IMR-90 (cell line): ENCODE measurements at regions not wholly inside any gene's neighbourhood (a gene's known extent, or its start where the extent isn't known, plus 50 kb on each side); places are given as distances from the start of the nearest gene placed in this dataset.

Experiments used
- ATAC-seq: fragments of 200-7000 bp; cut with Tn5 transposase; 2 replicates; pipeline ENCODE4 v1.9.1; 2020; ENCODE audit warnings: low read depth, mild to moderate bottlenecking, moderate library complexity
- BruUV-seq: library from RNA; stranded (reverse); fragments of 400-500 nt; replicated peaks from 2 replicates; lab custom pipeline; 2021; lab: Mats Ljungman, UMichigan
- CTCF ChIA-PET: fragments of 300-600 bp; formaldehyde crosslinking; extraction: SDS; loops from one replicate; lab custom pipeline; 2021; ENCODE audit warnings: antibody characterized with exemption; lab: Yijun Ruan, JAX
- POLR2A ChIA-PET: fragments of 300-600 bp; sonication (Branson Sonifier 250); formaldehyde crosslinking; loops from one replicate; lab custom pipeline; 2022; ENCODE audit warnings: antibody characterized with exemption; ENCODE audit not compliant: unreplicated experiment; lab: Charles Lee
- DNase-seq: peaks from one replicate; pipeline ENCODE4 v3.0.0; 2013
- H2AFZ ChIP-seq: replicated peaks from 2 replicates; pipeline ENCODE3; 2013; ENCODE audit warnings: low read length, mild to moderate bottlenecking; ENCODE audit not compliant: poor library complexity
- H2AK5ac ChIP-seq: 2 replicates; pipeline ENCODE4 v1.6.1; 2013; ENCODE audit warnings: low read depth, low read length, inconsistent platforms
- H2AK9ac ChIP-seq: replicated peaks from 2 replicates; pipeline ENCODE3; 2013; ENCODE audit warnings: mild to moderate bottlenecking, low read depth, low read length, moderate library complexity; ENCODE audit not compliant: poor library complexity
- H2BK120ac ChIP-seq: 2 replicates; pipeline ENCODE4 v1.6.1; 2013; ENCODE audit warnings: low read depth, low read length, inconsistent platforms
- H2BK15ac ChIP-seq: 3 replicates; pipeline ENCODE4 v1.6.1; 2013; ENCODE audit warnings: low read depth, low read length, inconsistent platforms
- H2BK20ac ChIP-seq: 2 replicates; pipeline ENCODE4 v1.6.1; 2013; ENCODE audit warnings: low read depth, mild to moderate bottlenecking, inconsistent platforms, low read length, moderate library complexity
- H2BK5ac ChIP-seq: 2 replicates; pipeline ENCODE4 v1.6.1; 2013; ENCODE audit warnings: mild to moderate bottlenecking, low read depth, low read length, inconsistent platforms; ENCODE audit not compliant: poor library complexity, severe bottlenecking
- H3K14ac ChIP-seq: replicated peaks from 2 replicates; pipeline ENCODE4 v1.6.1; 2013; ENCODE audit warnings: low read depth, low read length, inconsistent platforms
- H3K18ac ChIP-seq: 2 replicates; pipeline ENCODE4 v1.6.1; 2013; ENCODE audit warnings: low read depth, low read length, control low read depth
- H3K23ac ChIP-seq: 2 replicates; pipeline ENCODE4 v1.6.1; 2013; ENCODE audit warnings: low read depth, low read length, inconsistent platforms
- H3K27ac ChIP-seq: 2 replicates; pipeline ENCODE4 v1.5.1; 2013; ENCODE audit warnings: mild to moderate bottlenecking, control low read depth, low read length; ENCODE audit not compliant: insufficient read depth
- H3K27me3 ChIP-seq: 2 replicates; pipeline ENCODE4 v1.6.1; 2013; ENCODE audit warnings: low read length; ENCODE audit not compliant: control insufficient read depth, insufficient read depth
- H3K36me3 ChIP-seq: 2 replicates; pipeline ENCODE4 v1.6.1; 2013; ENCODE audit warnings: low read length, mixed read lengths; ENCODE audit not compliant: control insufficient read depth, insufficient read depth
- H3K4ac ChIP-seq: 2 replicates; pipeline ENCODE4 v1.6.1; 2013; ENCODE audit warnings: low read depth, low read length, inconsistent platforms
- H3K4me1 ChIP-seq: 2 replicates; pipeline ENCODE4 v1.6.1; 2013; ENCODE audit warnings: low read length, mixed read lengths; ENCODE audit not compliant: control insufficient read depth, insufficient read depth
- H3K4me2 ChIP-seq: 2 replicates; pipeline ENCODE4 v1.6.1; 2013; ENCODE audit warnings: low read depth, mild to moderate bottlenecking, control low read depth, low read length, moderate library complexity
- H3K4me3 ChIP-seq: 2 replicates; pipeline ENCODE4 v1.5.1; 2013; ENCODE audit warnings: low read depth, mild to moderate bottlenecking, control low read depth, low read length, moderate library complexity; ENCODE audit not compliant: insufficient read depth
- H3K56ac ChIP-seq: 2 replicates; pipeline ENCODE4 v1.6.1; 2013; ENCODE audit warnings: low read length, inconsistent platforms; ENCODE audit not compliant: insufficient read depth; ENCODE audit errors: extremely low read depth
- H3K79me1 ChIP-seq, 2 experiments: 2 replicates each; pipeline ENCODE4 v1.6.1; 2013; ENCODE audit warnings: low read length in 2 of 2, inconsistent platforms in 1 of 2, low read depth in 1 of 2
- H3K9ac ChIP-seq: 2 replicates; pipeline ENCODE4 v1.6.1; 2013; ENCODE audit warnings: low read depth, low read length, control low read depth
- H3K9me1 ChIP-seq: 2 replicates; pipeline ENCODE4 v1.6.1; 2013; ENCODE audit warnings: low read length, inconsistent platforms; ENCODE audit not compliant: insufficient read depth
- H3K9me3 ChIP-seq: 2 replicates; pipeline ENCODE4 v1.6.1; 2013; ENCODE audit warnings: low read length; ENCODE audit not compliant: control insufficient read depth, insufficient read depth
- H4K20me1 ChIP-seq: 2 replicates; pipeline ENCODE4 v1.6.1; 2013; ENCODE audit warnings: low read length, inconsistent platforms; ENCODE audit not compliant: insufficient read depth
- H4K5ac ChIP-seq: 2 replicates; pipeline ENCODE4 v1.6.1; 2013; ENCODE audit warnings: mild to moderate bottlenecking, low read depth, low read length, control low read depth
- H4K8ac ChIP-seq, 2 experiments: 2 replicates each; pipeline ENCODE4 v1.6.1; 2013; ENCODE audit warnings: low read depth in 2 of 2, low read length in 2 of 2, control low read depth in 1 of 2, inconsistent platforms in 1 of 2
- H4K91ac ChIP-seq: 2 replicates; pipeline ENCODE4 v1.6.1; 2013; ENCODE audit warnings: low read depth, low read length, inconsistent platforms; ENCODE audit not compliant: insufficient read depth
- BHLHE40 ChIP-seq: fragments of 150-350 bp; IDR thresholded peaks from 2 replicates; pipeline ENCODE4 v1.6.1; 2016; ENCODE audit warnings: mild to moderate bottlenecking, low read depth, low read length
- CEBPB ChIP-seq: IDR thresholded peaks from 2 replicates; pipeline ENCODE4 v1.6.1; 2012; ENCODE audit warnings: low read depth, low read length, improper control_type of control experiment
- CHD1 ChIP-seq: IDR thresholded peaks from 2 replicates; pipeline ENCODE4 v1.6.1; 2012; ENCODE audit warnings: low read depth, low read length, improper control_type of control experiment
- FOS ChIP-seq: fragments of 150-350 bp; IDR thresholded peaks from 2 replicates; pipeline ENCODE4 v1.6.1; 2016; ENCODE audit warnings: low read depth, low read length
- MAFK ChIP-seq: IDR thresholded peaks from 2 replicates; pipeline ENCODE4 v1.6.1; 2012; ENCODE audit warnings: low read depth, low read length, improper control_type of control experiment
- NFE2L2 ChIP-seq: fragments of 150-350 bp; IDR thresholded peaks from 2 replicates; pipeline ENCODE4 v1.6.1; 2016; ENCODE audit warnings: low read depth, mild to moderate bottlenecking, low read length
- RAD21 ChIP-seq: IDR thresholded peaks from 2 replicates; pipeline ENCODE4 v1.6.1; 2012; ENCODE audit warnings: low read length, improper control_type of control experiment
- RFX5 ChIP-seq: IDR thresholded peaks from 2 replicates; pipeline ENCODE4 v1.8.0; 2012; ENCODE audit warnings: low read depth, mild to moderate bottlenecking, low read length, moderate library complexity
- WGBS, 2 experiments: methylation state at CpG; one replicate each; pipeline versions ENCODE4 v1.1.5 to v1.1.7; 2013; ENCODE audit warnings: missing lambda C conversion rate in 2 of 2; ENCODE audit not compliant: insufficient read length in 1 of 2; ENCODE audit errors: extremely low coverage in 2 of 2; 5-methylcytosine and 5-hydroxymethylcytosine counted together
- dilution Hi-C: fragments of 300-500 bp; cut with HindIII; formaldehyde crosslinking; loops from one replicate; pipeline ENCODE4 v1.14.3; 2018; ENCODE audit warnings: low sequenced_read_pairs; ENCODE audit not compliant: unreplicated experiment
- in situ Hi-C: fragments of 300-500 bp; cut with MboI; formaldehyde crosslinking; loops from 3 replicates; pipeline ENCODE4 v1.14.3; 2019; ENCODE audit warnings: low sequenced_read_pairs, inconsistent platforms, mixed read lengths
- intact Hi-C: fragments of 100-400 bp; cut with micrococcal nuclease; formaldehyde crosslinking; loops from 2 replicates; pipeline ENCODE4 v1.10.0; 2022
- TF ChIP-seq, protein P1 (sequence below): conservative IDR thresholded peaks from 2 replicates; pipeline ENCODE4 v1.5.1; 2012; ENCODE audit warnings: mild to moderate bottlenecking, low read depth, low read length, improper control_type of control experiment
- TF ChIP-seq, protein P2 (sequence below): fragments of 150-350 bp; IDR thresholded peaks from 2 replicates; pipeline ENCODE4 v1.6.1; 2016; ENCODE audit warnings: low read depth, mild to moderate bottlenecking, low read length, moderate library complexity, borderline replicate concordance
- TF ChIP-seq, protein P3 (sequence below): fragments of 150-350 bp; IDR thresholded peaks from 2 replicates; pipeline ENCODE4 v1.6.1; 2017; ENCODE audit warnings: mild to moderate bottlenecking, antibody characterized with exemption, low read length, low read depth

DNA sequence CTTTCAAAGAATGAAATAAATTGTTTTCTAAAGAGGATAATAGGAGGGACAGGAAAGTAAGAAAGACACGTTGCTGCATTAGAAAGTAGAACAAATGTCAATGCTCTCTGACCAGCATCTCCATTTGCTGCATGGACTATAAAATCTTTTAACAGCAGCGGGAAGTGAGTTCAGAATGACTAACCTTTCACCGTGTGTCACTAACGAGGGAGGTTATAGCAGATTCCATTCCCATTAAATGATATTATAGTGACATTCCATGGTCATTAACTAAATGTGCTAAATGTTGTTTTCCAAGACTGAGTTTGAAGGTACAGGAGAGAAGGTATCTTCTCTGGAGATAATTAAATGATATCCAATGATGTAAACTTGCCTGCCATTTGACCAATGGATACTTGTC is 127.1 kb upstream of the HS3ST3A1 start:
- H4K91ac ChIP-seq = 0 out of 2 replicates have a peak overlapping the region, but pooled peaks have one; percentile 36
- ChIA-PET POLR2A (no interaction called here), CTCF (no interaction called here)
- H3K4me2 ChIP-seq = no peak overlapping the region
- no peaks in the 10 kb centered on the region for H3K9me3 ChIP-seq
- H3K9me1 ChIP-seq = no peaks in the 10 kb centered on the region
- no peak overlapping the region for H2AFZ ChIP-seq
- no peak overlapping the region for H3K4me3 ChIP-seq
- H3K23ac ChIP-seq = no peak overlapping the region
- no peak for ATAC-seq
- no peaks in the 10 kb centered on the region for H3K36me3 ChIP-seq
- peak; percentile 42 for DNase-seq
- WGBS, 2 experiments = no CpG with 5 or more reads among the region's 4 CpGs
- H3K27ac ChIP-seq = no peak overlapping the region
- no peak overlapping the region for H2AK5ac ChIP-seq
- no peaks in the 10 kb centered on the region for H3K79me1 ChIP-seq
- no peak overlapping the region for H3K9ac ChIP-seq
- intact Hi-C loops (no loop called here), dilution Hi-C loops (no loop called here), in situ Hi-C loops (no loop called here)
- peaks cover 8% of the 10 kb centered on the region for H3K4me1 ChIP-seq
- no peaks in the 10 kb centered on the region for H4K20me1 ChIP-seq
- no TSS peak for BruUV-seq
- H4K8ac ChIP-seq = 0 out of 4 replicates have a peak overlapping the region, but pooled peaks have one; percentile 28 to 50
- H3K18ac ChIP-seq = peak overlapping the region; percentile 86; the same call in 1 of the 2 replicates
- H3K56ac ChIP-seq = no peak overlapping the region
- H2BK20ac ChIP-seq = peak overlapping the region; percentile 69; the same call in 1 of the 2 replicates
- H2AK9ac ChIP-seq = no peak overlapping the region
- no peak overlapping the region for H4K5ac ChIP-seq
- H2BK15ac ChIP-seq = no peak overlapping the region
- TF ChIP-seq, protein P1, sequence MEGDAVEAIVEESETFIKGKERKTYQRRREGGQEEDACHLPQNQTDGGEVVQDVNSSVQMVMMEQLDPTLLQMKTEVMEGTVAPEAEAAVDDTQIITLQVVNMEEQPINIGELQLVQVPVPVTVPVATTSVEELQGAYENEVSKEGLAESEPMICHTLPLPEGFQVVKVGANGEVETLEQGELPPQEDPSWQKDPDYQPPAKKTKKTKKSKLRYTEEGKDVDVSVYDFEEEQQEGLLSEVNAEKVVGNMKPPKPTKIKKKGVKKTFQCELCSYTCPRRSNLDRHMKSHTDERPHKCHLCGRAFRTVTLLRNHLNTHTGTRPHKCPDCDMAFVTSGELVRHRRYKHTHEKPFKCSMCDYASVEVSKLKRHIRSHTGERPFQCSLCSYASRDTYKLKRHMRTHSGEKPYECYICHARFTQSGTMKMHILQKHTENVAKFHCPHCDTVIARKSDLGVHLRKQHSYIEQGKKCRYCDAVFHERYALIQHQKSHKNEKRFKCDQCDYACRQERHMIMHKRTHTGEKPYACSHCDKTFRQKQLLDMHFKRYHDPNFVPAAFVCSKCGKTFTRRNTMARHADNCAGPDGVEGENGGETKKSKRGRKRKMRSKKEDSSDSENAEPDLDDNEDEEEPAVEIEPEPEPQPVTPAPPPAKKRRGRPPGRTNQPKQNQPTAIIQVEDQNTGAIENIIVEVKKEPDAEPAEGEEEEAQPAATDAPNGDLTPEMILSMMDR = no peak
- TF ChIP-seq MAFK (no peak), BHLHE40 (no peak), RAD21 (no peak), CHD1 (no peak), NFE2L2 (no peak), FOS (no peak), RFX5 (no peak), CEBPB (no peak)
- TF ChIP-seq, protein P2, sequence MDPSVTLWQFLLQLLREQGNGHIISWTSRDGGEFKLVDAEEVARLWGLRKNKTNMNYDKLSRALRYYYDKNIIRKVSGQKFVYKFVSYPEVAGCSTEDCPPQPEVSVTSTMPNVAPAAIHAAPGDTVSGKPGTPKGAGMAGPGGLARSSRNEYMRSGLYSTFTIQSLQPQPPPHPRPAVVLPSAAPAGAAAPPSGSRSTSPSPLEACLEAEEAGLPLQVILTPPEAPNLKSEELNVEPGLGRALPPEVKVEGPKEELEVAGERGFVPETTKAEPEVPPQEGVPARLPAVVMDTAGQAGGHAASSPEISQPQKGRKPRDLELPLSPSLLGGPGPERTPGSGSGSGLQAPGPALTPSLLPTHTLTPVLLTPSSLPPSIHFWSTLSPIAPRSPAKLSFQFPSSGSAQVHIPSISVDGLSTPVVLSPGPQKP = no peak
- TF ChIP-seq, protein P3, sequence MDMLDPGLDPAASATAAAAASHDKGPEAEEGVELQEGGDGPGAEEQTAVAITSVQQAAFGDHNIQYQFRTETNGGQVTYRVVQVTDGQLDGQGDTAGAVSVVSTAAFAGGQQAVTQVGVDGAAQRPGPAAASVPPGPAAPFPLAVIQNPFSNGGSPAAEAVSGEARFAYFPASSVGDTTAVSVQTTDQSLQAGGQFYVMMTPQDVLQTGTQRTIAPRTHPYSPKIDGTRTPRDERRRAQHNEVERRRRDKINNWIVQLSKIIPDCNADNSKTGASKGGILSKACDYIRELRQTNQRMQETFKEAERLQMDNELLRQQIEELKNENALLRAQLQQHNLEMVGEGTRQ = no peak
- no peaks in the 10 kb centered on the region for H3K27me3 ChIP-seq
- H2BK120ac ChIP-seq = peak overlapping the region; percentile 71; the same call in 1 of the 2 replicates
- peak overlapping the region; percentile 81 for H2BK5ac ChIP-seq
- H3K4ac ChIP-seq = no peak overlapping the region
- no peak overlapping the region for H3K14ac ChIP-seq
